ENCODE measurements at regions not wholly inside any gene's neighbourhood (a gene's known extent, or its start where the extent isn't known, plus 50 kb on each side); places are given as distances from the start of the nearest gene placed in this dataset.

- no peak for DNase-seq (ENCODE audit: low read depth)
Observed at GRCh38 chr6:121499666-121500065, 64.2 kb downstream of the GJA1 start.

DNA sequence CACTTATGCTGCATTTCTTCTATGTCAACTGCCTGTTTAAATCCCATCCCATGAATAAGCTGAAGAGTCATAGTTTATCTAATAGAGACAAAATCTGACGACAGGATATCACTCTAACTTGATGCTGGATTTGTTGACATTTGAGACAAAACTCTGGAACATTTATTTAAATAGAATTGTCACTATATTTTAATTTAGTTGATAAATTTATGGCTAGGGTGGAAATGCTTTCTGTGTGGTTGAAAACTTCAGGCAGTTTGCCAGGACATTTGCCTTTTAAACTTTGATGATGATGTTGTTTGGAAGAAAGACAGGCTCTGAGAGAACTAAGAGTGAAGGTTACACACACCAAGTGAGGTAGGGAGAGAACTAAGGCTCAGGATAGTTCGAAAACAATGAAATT is 68.1 kb downstream of the GJA1 start:
- no peak for DNase-seq (ENCODE audit: low read depth)

- peak; percentile 79 for DNase-seq (ENCODE audit: low read depth)
Observed at GRCh38 chr6:121504227-121504626, 68.8 kb downstream of the GJA1 start.

DNA sequence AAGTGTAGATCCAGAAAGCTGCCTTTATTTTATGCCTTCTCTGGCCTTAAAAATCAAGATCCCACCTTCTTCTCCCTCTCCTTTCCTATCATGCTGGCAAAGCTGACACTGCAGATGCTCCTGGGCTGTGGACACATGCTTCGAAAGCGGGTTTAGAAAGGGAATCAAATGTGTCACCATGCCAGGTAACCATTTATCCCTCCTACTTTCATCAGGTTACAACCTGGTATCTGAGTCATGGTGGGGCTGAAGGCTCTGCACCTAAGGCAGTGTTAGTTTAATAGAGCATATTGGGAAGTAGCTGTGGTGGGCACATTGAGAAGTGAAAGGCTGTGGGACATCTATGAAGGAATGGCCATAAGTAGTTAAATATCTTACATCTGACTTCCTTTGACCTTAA is 69.8 kb downstream of the GJA1 start:
- no peak for DNase-seq (ENCODE audit: low read depth)

GRCh38 chr6:121506761-121507754 is 71.6 kb downstream of the GJA1 start:
- peak; percentile 76 for DNase-seq (ENCODE audit: low read depth)

DNA sequence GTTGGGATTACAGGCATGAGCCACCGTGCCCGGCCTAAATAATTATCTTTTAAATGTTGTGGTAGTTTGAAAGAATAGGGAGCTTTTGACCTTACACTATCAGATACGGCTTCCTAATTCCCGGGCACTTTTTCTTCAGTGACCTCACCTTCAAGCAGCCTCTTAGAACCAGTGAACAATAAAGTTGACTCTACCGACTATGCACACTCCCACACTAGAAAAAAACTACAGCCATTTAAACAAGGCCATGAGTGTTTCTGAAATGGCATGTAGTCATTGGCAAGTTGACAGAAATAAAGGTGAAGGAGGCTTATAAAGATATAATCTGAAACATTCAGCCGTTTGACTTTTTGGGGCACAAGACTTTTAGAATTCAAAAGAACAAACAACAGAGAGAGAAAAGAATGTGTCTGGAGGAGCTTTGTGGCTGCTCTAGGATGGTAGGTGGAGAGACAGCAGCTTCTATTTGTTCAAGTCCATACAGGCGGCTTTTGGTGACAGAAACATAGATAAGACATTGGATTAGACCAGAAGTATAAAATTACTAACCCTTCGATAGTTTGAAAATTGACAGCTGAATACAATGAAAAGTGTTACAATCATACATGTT is 75.2 kb downstream of the GJA1 start:
- DNase-seq (ENCODE audit: low read depth): no peak

DNA sequence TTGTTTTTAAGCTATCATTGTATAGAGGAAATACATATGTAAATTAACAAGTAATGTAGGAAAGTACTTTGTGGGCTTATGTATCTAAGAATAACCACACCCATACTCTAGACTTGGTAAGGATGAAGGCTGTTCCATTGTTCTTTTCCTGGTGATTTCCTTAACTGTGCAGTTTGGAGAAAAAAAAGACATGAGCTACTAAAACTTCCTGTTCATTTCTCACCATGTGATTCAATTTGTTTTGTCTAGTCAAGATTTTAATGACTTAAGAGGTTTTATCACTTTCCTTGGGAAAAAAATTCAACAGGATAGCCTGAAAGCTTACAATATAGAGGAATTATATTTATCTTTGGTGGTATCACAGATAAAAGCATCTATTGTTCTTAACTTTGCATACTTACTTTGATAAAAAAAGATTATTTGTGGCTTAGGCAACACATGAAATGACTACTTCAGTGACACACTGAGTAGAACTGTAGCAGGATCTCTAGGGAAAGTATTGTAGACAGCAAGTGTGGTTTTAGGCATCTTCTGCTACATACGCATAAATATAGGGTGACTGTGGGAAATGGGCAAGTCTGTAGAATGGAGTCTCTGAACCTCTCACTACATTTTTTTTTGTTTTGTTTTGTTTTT is 80.3 kb downstream of the GJA1 start:
- DNase-seq (ENCODE audit: low read depth): no peak

DNA sequence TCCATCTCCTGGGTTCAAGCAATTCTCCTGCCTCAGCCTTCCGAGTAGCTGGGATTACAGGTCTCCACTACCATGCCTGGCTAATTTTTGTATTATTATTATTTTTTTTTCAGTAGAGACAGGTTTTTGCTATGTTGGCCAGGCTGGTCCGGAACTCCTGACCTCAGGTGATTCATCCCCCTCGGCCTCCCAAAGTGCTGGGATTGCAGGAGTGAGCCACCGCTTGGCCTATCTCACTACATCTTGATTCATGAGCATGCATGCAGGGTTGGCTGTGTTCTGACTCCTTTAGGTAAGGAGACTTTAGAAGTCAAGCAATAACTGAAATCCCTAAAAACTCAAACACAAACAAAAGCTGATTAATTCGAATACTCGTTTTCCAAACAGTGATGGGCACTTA is 80.9 kb downstream of the GJA1 start:
- DNase-seq (ENCODE audit: low read depth): no peak

- DNase-seq (ENCODE audit: low read depth): peak; percentile 87
Observed at GRCh38 chr6:121520337-121521163, 85.1 kb downstream of the GJA1 start.

GRCh38 chr6:121521164-121521555 is 85.7 kb downstream of the GJA1 start:
- DNase-seq (ENCODE audit: low read depth): no peak

- peak; percentile 94 for DNase-seq (ENCODE audit: low read depth)
Observed at GRCh38 chr6:121522265-121522664, 86.8 kb downstream of the GJA1 start.

DNA sequence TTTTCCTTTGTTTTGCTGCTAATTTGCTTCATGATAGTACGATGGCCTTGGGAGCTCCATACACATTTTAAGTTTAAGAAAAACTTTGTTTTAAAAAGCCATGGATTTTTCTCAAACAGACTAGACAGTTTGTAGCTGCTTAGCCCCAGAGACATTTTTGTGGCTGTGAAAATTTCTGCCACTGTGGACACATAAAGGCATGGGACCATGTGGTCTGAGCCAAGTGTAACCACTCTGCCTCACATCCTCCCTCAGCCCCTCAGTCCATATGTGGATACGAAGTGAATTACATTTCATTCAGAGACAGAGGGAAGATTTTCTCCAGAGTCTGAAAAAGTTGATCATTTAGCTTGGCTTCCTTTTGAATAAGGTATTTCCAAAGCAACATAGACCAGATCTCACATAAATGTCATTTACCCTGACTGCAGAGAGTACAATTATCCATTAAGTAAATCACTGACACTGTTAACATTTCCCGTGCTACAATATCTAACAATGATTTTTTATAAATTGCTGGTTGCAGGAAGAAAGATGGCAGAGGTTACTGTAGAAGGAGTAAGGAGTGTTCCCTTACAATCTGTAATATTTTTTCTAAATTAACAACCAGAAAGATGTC is 87.4 kb downstream of the GJA1 start:
- DNase-seq (ENCODE audit: low read depth): no peak

GRCh38 chr6:121523628-121524027 is 88.2 kb downstream of the GJA1 start:
- no peak for DNase-seq (ENCODE audit: low read depth)

DNA sequence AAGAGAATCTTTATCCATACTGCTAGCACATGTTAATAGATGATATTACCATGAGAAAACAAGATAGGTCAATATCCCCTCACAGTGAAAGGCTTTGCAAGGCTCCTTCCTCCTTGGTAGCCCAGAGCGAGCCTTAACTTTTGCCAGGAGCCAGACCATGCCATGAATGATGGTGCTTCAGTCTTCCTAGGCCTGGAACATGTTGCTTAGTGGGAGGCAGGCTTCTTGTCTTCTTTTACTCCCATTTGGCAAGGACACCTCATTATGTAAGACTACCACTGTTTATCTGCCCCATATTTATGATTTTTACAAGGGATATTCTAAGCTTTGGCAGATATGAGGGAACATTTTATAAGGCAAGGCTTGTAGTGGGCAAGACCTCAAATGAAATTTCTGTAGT is 90.8 kb downstream of the GJA1 start:
- DNase-seq (ENCODE audit: low read depth): no peak

DNA sequence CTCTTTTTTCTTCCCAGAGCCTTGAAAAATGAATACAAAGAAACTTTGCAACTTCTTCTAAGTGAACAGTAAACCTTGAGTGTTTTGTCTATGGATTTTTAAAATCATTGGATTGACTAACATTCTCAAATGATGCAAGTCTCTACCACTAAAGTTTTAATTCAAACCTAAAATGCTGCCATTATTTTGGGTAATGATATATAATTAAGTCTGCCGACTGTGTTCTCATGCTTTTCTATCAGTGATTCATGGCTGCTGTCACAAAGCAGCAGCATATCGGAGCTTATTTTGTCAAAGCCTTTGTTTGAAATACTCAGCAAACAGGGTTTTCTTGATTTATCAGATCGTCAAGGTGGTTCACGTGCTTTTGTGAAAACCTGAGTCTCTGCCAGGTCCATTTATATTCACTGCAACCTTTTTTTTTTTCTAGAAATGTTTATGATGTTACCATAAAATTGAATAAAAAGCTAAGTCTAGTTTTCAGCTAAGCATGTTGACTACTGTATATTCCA is 96.3 kb downstream of the GJA1 start:
- no peak for DNase-seq (ENCODE audit: low read depth)

DNA sequence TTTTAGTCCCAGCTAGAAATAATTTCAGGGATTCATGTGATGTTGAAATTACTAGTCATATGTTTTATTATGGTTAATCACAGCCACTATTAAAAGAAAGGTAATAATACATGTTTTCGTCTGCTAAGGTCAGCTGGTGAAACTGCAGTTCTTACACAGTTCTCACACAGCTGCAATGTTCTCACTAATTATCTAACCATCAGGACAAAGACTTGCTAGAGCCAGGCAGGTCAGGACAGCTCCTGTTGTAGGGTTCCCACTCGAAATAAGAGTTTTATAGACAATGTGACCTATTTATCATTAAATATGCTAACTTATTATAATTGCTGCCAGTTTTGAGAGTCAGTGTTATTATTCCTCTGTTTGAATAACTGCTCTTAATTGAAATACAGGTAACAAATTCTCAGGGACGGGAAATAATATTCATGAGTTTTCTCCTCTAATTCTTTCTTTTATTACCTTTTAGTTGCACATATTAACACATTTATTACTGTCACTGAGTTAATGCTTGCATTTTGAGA is 97.9 kb downstream of the GJA1 start:
- DNase-seq (ENCODE audit: low read depth): no peak

- no peak for DNase-seq (ENCODE audit: low read depth)
Observed at GRCh38 chr6:121535777-121536176, 100.3 kb downstream of the GJA1 start.

DNA sequence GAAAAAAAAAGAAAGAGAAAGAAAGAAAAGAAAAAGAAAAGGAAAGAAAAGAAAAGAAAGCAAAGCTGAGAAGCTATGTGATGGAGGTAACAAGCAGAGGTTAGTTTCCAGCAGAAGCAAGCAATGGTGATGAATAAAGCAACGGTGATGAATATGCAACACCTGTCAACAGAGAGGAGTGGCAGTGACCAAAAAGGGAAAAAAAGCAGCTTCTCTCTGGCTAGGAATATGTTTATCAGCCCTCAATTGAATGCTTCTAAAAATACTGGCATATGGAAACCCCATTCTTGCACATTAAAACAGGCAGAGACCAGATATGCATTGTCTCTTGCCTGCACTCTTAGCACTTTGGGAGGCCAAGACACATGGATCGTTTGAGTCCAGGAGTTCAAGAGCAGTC is 100.9 kb downstream of the GJA1 start:
- no peak for DNase-seq (ENCODE audit: low read depth)

- DNase-seq (ENCODE audit: low read depth): no peak
Observed at GRCh38 chr6:121539439-121539838, 104.0 kb downstream of the GJA1 start.

DNA sequence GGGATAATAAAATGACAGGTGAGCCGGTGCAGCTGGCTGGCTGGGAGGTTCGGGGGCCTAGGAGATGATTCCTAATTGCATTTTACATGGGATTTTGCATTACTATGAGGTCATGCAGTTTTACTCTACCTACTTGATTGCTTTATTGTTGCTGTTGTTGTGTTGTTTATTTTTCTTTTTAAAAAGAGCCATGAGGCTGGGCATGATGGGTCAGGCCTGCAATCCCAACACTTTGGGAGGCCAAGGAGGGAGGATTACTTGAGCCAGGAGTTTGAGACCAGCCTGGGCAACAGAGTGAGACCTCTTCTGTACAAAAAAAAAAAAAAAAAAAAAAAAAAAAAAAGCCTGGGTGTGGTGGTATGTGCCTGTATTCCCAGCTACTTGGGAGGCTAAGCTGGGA is 104.8 kb downstream of the GJA1 start:
- no peak for DNase-seq (ENCODE audit: low read depth)

GRCh38 chr6:121544691-121545090 is 109.2 kb downstream of the GJA1 start:
- no peak for DNase-seq (ENCODE audit: low read depth)

All from stromal cell of bone marrow (primary cell).